NT2/D1 (cell line): ENCODE measurements at regions not wholly inside any gene's neighbourhood (a gene's known extent, or its start where the extent isn't known, plus 50 kb on each side); places are given as distances from the start of the nearest gene placed in this dataset.

Experiments
- DNase-seq: peaks from one replicate; pipeline ENCODE4 v3.0.0-alpha.2; 2011; ENCODE audit warnings: low read depth, low spot score
- H3K27me3 ChIP-seq: 2 replicates; pipeline ENCODE4 v1.6.0; 2011; ENCODE audit warnings: mild to moderate bottlenecking; ENCODE audit not compliant: insufficient read length, insufficient read depth
- H3K36me3 ChIP-seq: 2 replicates; pipeline ENCODE4 v1.6.1; 2011; ENCODE audit warnings: mild to moderate bottlenecking, low read length, mixed read lengths; ENCODE audit not compliant: insufficient read depth, insufficient read length
- H3K4me1 ChIP-seq: 2 replicates; pipeline ENCODE4 v1.5.1; 2011; ENCODE audit not compliant: insufficient read depth, insufficient read length
- H3K4me3 ChIP-seq: 2 replicates; pipeline ENCODE4 v1.5.1; 2011; ENCODE audit warnings: low read depth; ENCODE audit not compliant: insufficient read length
- H3K9ac ChIP-seq: 2 replicates; pipeline ENCODE4 v1.6.0; 2011; ENCODE audit warnings: low read depth; ENCODE audit not compliant: insufficient read length
- H3K9me3 ChIP-seq: 2 replicates; pipeline ENCODE4 v1.5.1; 2011; ENCODE audit warnings: mild to moderate bottlenecking, low read length; ENCODE audit not compliant: insufficient read depth
- SUZ12 ChIP-seq: IDR thresholded peaks from 2 replicates; pipeline ENCODE4 v1.6.1; 2011; ENCODE audit not compliant: insufficient read length, insufficient read depth; ENCODE audit errors: extremely low read depth
- YY1 ChIP-seq: IDR thresholded peaks from 2 replicates; pipeline ENCODE4 v1.6.1; 2011; ENCODE audit not compliant: insufficient read length, insufficient read depth
- ZNF274 ChIP-seq: IDR thresholded peaks from 2 replicates; pipeline ENCODE4 v1.6.1; 2011; ENCODE audit warnings: mild to moderate bottlenecking, low read depth, low read length

GRCh38 chr6:154591234-154591633, 80.7 kb upstream of the CNKSR3 start:
- no peak for TF ChIP-seq ZNF274
- no peak overlapping the region for H3K9ac ChIP-seq
- H3K36me3 ChIP-seq = no peaks in the 10 kb centered on the region
- H3K4me3 ChIP-seq = no peak overlapping the region
- H3K9me3 ChIP-seq = no peaks in the 10 kb centered on the region
- DNase-seq = no peak
- H3K27me3 ChIP-seq = no peaks in the 10 kb centered on the region
- peaks cover 3% of the 10 kb centered on the region for H3K4me1 ChIP-seq

- H3K36me3 ChIP-seq = no peaks in the 10 kb centered on the region
- H3K27me3 ChIP-seq = no peaks in the 10 kb centered on the region
- no peak overlapping the region for H3K4me3 ChIP-seq
- peaks cover 3% of the 10 kb centered on the region for H3K4me1 ChIP-seq
- H3K9me3 ChIP-seq = no peaks in the 10 kb centered on the region
- no peak overlapping the region for H3K9ac ChIP-seq
- TF ChIP-seq YY1 (no peak), ZNF274 (no peak), SUZ12 (no peak)
- DNase-seq = no peak
Observed at GRCh38 chr6:154592199-154592860, 81.8 kb upstream of the CNKSR3 start.

- no peaks in the 10 kb centered on the region for H3K9me3 ChIP-seq
- H3K4me3 ChIP-seq = no peak overlapping the region
- H3K4me1 ChIP-seq = peaks cover 3% of the 10 kb centered on the region
- H3K27me3 ChIP-seq = no peaks in the 10 kb centered on the region
- no peaks in the 10 kb centered on the region for H3K36me3 ChIP-seq
- H3K9ac ChIP-seq = no peak overlapping the region
- TF ChIP-seq SUZ12 = no peak
- TF ChIP-seq YY1 = no peak
- no peak for TF ChIP-seq ZNF274
- no peak for DNase-seq
Observed at GRCh38 chr6:154593122-154593521, 82.6 kb upstream of the CNKSR3 start.

- DNase-seq = no peak
- H3K9me3 ChIP-seq = no peaks in the 10 kb centered on the region
- TF ChIP-seq SUZ12 = no peak
- TF ChIP-seq YY1 = no peak
- no peak for TF ChIP-seq ZNF274
- no peaks in the 10 kb centered on the region for H3K27me3 ChIP-seq
- H3K4me1 ChIP-seq = peaks cover 3% of the 10 kb centered on the region
- no peak overlapping the region for H3K4me3 ChIP-seq
- H3K36me3 ChIP-seq = no peaks in the 10 kb centered on the region
- H3K9ac ChIP-seq = no peak overlapping the region
Observed at GRCh38 chr6:154594496-154595198, 84.2 kb upstream of the CNKSR3 start.

GRCh38 chr6:154595538-154595937, 85.1 kb upstream of the CNKSR3 start:
- Histone ChIP-seq H3K27me3 (no peaks in the 10 kb centered on the region), H3K4me3 (no peak overlapping the region), H3K4me1 (peaks cover 3% of the 10 kb centered on the region), H3K36me3 (no peaks in the 10 kb centered on the region), H3K9me3 (no peaks in the 10 kb centered on the region), H3K9ac (no peak overlapping the region)
- TF ChIP-seq ZNF274 = no peak
- TF ChIP-seq SUZ12 = no peak
- no peak for TF ChIP-seq YY1
- DNase-seq = no peak

GRCh38 chr6:154596009-154596408, 85.5 kb upstream of the CNKSR3 start:
- no peak overlapping the region for H3K4me3 ChIP-seq
- peaks cover 3% of the 10 kb centered on the region for H3K4me1 ChIP-seq
- no peak overlapping the region for H3K9ac ChIP-seq
- DNase-seq = no peak
- no peaks in the 10 kb centered on the region for H3K36me3 ChIP-seq
- no peaks in the 10 kb centered on the region for H3K9me3 ChIP-seq
- no peak for TF ChIP-seq ZNF274
- no peak for TF ChIP-seq YY1
- H3K27me3 ChIP-seq = no peaks in the 10 kb centered on the region

GRCh38 chr6:154596701-154597100, 86.2 kb upstream of the CNKSR3 start:
- Histone ChIP-seq H3K4me3 (no peak overlapping the region), H3K4me1 (peaks cover 3% of the 10 kb centered on the region), H3K27me3 (no peaks in the 10 kb centered on the region), H3K36me3 (no peaks in the 10 kb centered on the region), H3K9ac (no peak overlapping the region), H3K9me3 (no peaks in the 10 kb centered on the region)
- no peak for DNase-seq
- TF ChIP-seq ZNF274 (no peak), YY1 (no peak), SUZ12 (no peak)
